ENCODE measurements at regions not wholly inside any gene's neighbourhood (a gene's known extent, or its start where the extent isn't known, plus 50 kb on each side); places are given as distances from the start of the nearest gene placed in this dataset.
"Not testable (repeated sequence)": the region's sequence is repeated elsewhere in the genome, so short reads cannot be mapped to it uniquely, and the experiment has no call there.

- ATAC-seq; DNase-seq (ENCODE audit: low spot score): not testable (repeated sequence)
Measured at GRCh38 chr22:16463472-16463871, 129.1 kb downstream of the CCT8L2 start.

GRCh38 chr22:16447451-16447850, 145.2 kb downstream of the CCT8L2 start:
- not testable (repeated sequence) for DNase-seq (ENCODE audit: low spot score)

GRCh38 chr22:16446755-16447440, 145.7 kb downstream of the CCT8L2 start:
- not testable (repeated sequence) for ATAC-seq; DNase-seq (ENCODE audit: low spot score)

More at GRCh38 chr22:16447451-16447850, 145.2 kb downstream of the CCT8L2 start:
- not testable (repeated sequence) for ATAC-seq

- not testable (repeated sequence) for DNase-seq (ENCODE audit: low spot score); ATAC-seq
Measured at GRCh38 chr22:16441014-16441413, 151.6 kb downstream of the CCT8L2 start.

DNA sequence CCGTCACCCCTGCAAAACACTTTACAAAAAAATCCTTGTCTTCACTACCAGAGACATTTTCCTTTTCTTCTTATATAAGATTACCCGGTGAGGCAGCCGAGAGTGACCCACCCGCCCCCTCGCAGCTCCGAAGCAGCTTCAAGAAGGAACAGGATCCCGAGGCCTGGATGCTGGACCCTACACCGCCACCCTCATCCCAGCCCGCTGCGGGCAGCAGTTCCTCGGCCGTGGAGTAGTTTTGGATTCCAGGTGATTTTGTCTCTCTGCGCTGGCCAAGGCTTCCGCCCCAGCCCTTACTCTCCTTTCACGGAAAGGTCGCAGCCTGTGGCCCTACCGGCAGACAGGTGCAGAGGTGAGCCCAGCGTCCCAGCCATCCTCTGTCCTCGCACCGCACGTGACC, 169.1 kb downstream of the CCT8L2 start:
- DNase-seq (ENCODE audit: low spot score); ATAC-seq: not testable (repeated sequence)

DNA sequence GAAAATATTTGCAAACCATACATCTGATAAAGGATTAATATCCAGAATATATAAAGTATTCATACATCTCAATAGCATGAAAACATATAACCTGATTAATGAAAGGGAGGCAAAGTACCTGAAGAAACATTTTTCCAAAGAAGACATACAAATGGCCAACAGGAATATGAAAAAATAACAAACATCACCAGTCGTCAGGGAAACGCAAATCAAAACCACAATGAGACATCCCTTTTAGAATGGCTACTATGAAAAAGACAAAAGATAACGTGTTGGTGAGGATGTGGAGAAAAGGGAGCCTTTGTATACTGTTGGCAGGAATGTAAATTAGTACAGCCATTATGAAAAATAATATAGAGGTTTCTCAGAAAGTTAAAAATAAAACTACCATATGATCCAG, 175.1 kb downstream of the CCT8L2 start:
- not testable (repeated sequence) for ATAC-seq; DNase-seq (ENCODE audit: low spot score)

GRCh38 chr22:16404639-16405038, 188.0 kb downstream of the CCT8L2 start:
- not testable (repeated sequence) for DNase-seq (ENCODE audit: low spot score); ATAC-seq

GRCh38 chr22:16403661-16404060, 188.9 kb downstream of the CCT8L2 start:
- not testable (repeated sequence) for DNase-seq (ENCODE audit: low spot score); ATAC-seq

GRCh38 chr22:16402874-16403399, 189.7 kb downstream of the CCT8L2 start:
- DNase-seq (ENCODE audit: low spot score); ATAC-seq: not testable (repeated sequence)

DNA sequence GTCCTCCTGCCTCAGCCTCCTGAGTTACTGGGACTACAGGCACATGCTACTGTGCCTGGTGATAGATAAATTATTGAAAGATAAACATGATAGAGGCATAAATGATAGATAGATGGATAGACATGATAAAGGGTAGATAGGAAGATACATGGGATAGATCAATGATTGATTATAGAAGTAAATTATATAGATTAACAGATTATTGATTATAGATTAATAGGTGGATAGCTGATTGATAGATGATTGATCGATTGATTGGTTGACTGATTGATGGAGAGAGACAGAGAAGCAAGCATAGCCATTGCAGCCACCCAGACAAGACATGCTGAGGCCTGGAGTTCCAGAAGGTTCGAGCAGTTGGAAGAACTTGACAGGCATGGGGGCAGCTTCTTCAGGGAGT, 199.1 kb downstream of the CCT8L2 start:
- DNase-seq (ENCODE audit: low spot score), result not testable (repeated sequence)

GRCh38 chr22:16391417-16391930, 201.1 kb downstream of the CCT8L2 start:
- not testable (repeated sequence) for ATAC-seq; DNase-seq (ENCODE audit: low spot score)

More for the DNA sequence above, 199.1 kb downstream of the CCT8L2 start:
- not testable (repeated sequence) for ATAC-seq

DNA sequence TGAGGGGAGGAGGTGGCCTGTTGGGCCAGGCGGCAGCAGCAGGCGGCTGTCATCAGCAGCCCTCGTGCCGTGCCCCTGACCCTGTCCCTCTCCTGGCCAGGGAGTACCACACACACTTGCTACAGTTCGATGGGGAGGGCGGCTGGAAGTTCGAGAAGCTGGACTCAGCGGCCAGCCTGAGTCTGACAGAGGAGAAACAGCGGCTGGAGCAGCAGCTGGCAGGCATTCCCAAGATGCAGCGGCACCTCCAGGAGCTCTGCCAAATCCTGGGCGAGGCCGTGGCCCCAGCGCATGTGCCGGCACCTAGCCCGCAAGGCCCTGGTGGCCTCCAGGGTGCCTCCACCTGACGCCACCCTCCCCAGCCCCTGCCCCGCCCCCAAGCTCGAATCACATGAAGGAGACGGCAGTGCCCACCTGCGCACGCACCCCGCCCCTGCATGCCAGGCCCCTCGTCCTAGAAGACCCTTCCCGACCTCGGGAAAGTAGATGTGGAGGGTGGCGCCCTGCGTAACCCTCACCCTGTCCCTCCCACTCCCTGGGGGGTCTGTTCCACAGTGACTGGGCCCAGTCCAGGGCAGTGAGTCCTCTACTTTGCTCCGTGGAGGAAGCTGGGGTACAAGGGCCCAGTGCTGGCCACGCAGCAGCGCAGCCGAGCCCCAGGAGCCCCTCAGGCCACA, 201.9 kb downstream of the CCT8L2 start:
- not testable (repeated sequence) for ATAC-seq; DNase-seq (ENCODE audit: low spot score)

DNA sequence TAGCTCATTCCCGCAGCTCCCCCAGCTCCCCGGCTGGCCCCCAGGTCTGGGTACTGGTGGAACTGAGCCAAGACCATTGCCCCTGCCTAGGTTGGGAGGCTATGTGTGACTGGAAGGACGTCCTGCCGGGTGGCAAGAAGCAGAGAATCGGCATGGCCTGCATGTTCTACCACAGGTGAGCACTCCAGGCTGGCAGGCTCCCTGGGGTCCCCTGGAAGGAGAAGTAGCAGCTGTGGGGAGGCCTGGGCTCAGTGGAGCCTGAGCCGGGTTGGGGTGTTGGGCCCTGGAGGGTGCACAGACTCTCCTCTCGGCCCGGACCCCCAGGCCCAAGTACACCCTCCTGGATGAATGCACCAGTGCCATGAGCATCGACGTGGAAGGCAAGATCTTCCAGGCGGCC, 202.6 kb downstream of the CCT8L2 start:
- ATAC-seq, result not testable (repeated sequence)

GRCh38 chr22:16389256-16389655, 203.4 kb downstream of the CCT8L2 start:
- ATAC-seq; DNase-seq (ENCODE audit: low spot score): not testable (repeated sequence)

More for the DNA sequence above, 202.6 kb downstream of the CCT8L2 start:
- not testable (repeated sequence) for DNase-seq (ENCODE audit: low spot score)

- not testable (repeated sequence) for DNase-seq (ENCODE audit: low spot score)
Measured at GRCh38 chr22:16388616-16389015, 204.0 kb downstream of the CCT8L2 start.

DNA sequence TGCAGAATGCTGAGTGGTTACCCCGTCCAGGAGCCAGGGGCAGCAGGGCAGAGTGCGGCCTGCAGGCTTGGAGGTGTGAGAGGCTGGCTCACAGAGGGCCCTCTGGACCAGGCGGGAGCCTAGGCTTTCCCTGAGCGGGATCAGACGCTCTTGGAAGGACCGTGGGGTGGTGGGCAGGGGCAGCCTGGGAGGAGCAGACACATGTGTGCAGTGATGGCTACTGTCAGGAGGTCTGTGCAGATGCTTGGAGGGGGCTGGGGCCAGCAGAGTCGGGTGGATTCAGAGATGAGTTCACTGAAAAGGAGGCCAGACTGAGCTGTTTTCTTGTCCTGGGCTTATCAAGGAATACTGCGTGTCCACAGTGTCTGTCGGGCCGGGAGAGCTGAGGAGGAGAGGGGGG, 204.5 kb downstream of the CCT8L2 start:
- DNase-seq (ENCODE audit: low spot score); ATAC-seq: not testable (repeated sequence)

More at GRCh38 chr22:16388616-16389015, 204.0 kb downstream of the CCT8L2 start:
- not testable (repeated sequence) for ATAC-seq

DNA sequence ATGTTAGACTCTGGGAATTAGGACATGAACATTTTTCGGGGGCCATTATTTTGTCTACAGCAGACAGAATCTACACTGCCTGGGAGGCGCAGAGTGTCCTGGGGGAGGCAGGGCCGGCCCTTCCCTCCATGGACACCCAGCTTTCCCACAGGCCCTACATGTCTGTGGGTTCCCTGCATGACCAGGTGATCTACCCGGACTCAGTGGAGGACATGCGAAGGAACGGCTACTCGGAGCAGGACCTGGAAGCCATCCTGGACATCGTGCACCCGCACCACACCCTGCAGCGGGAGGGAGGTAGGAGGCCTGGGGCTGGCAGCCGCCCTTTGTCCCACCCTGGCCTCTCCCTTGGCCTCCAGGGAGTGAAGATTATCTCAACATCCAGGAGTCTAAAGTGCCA, 205.1 kb downstream of the CCT8L2 start:
- not testable (repeated sequence) for ATAC-seq; DNase-seq (ENCODE audit: low spot score)

DNA sequence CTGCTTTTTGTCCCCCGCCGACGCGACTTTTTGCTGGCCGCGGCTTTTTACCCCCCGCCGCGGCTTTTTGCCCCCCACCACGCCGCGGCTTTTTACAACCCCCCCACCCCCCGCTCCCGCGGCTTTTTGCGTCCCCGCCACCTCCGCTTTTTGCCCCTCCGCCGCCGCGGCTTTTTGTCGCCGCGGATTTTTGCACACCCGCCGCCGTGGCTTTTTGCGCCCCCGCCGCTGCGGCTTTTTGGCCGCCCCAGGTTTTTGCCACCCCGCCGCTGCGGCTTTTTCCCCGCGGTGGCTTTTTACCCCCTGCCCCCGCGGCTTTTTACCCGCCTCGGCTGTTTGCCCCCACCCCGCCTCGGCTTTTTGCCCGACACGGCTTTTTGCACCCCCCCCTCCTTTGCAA, 205.5 kb downstream of the CCT8L2 start:
- ATAC-seq (no peak), DNase-seq (ENCODE audit: low spot score) (no peak)

DNA sequence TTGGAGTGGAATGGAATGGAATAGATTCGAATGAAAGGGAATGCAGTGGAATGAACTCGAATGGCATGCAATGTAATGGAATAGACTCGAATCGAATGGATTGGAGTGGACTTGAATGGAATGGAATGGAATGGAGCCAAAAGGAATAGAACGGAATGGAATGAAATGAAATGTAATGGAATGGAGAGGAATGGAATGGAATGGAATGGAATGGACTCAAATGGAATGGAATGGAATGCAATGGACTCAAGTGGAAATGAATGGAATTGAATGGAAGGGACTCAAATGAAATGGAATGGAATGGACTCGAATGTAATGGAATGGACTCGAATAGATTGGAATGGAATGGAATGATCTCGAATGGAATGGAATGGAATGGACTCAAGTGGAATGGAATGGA, 231.3 kb downstream of the CCT8L2 start:
- not testable (repeated sequence) for DNase-seq (ENCODE audit: low spot score); ATAC-seq

- DNase-seq (ENCODE audit: low spot score), result not testable (repeated sequence)
- peak; percentile 43 for ATAC-seq
Measured at GRCh38 chr22:16352637-16353036, 240.0 kb downstream of the CCT8L2 start.

GRCh38 chr22:16347083-16347482, 245.5 kb downstream of the CCT8L2 start:
- ATAC-seq; DNase-seq (ENCODE audit: low spot score): not testable (repeated sequence)
